Fibroblast of skin of left biceps (primary cell): ENCODE measurements at regions not wholly inside any gene's neighbourhood (a gene's known extent, or its start where the extent isn't known, plus 50 kb on each side); places are given as distances from the start of the nearest gene placed in this dataset.
"Not testable (repeated sequence)": the region's sequence is repeated elsewhere in the genome, so short reads cannot be mapped to it uniquely, and the experiment has no call there.

Experiments
- DNase-seq, 2 experiments: peaks; one replicate each; pipeline ENCODE4 v3.0.0-alpha.2; 2013; ENCODE audit warnings: low read depth in 2 of 2

GRCh38 chr16:29160171-29160570, 175.3 kb downstream of the LAT start:
- not testable (repeated sequence) for DNase-seq

- DNase-seq, result not testable (repeated sequence)
Measured at GRCh38 chr16:29159603-29160002, 174.8 kb downstream of the LAT start.

GRCh38 chr16:29158785-29159184, 173.9 kb downstream of the LAT start:
- no peak for DNase-seq

GRCh38 chr16:29158031-29158784, 173.4 kb downstream of the LAT start:
- not testable (repeated sequence) for DNase-seq

- DNase-seq, result peak; percentile 75 to 76
Measured at GRCh38 chr16:29157051-29157923, 172.4 kb downstream of the LAT start.

GRCh38 chr16:29156511-29156910, 171.7 kb downstream of the LAT start:
- DNase-seq, result no peak

GRCh38 chr16:29155866-29156200, 171.0 kb downstream of the LAT start:
- DNase-seq, result not testable (repeated sequence)

- not testable (repeated sequence) for DNase-seq
Measured at GRCh38 chr16:29155131-29155865, 170.4 kb downstream of the LAT start.

- DNase-seq, result no peak
Measured at GRCh38 chr16:29154676-29155121, 169.8 kb downstream of the LAT start.

GRCh38 chr16:29154088-29154487, 169.2 kb downstream of the LAT start:
- DNase-seq, result no peak

GRCh38 chr16:29153307-29153706, 168.5 kb downstream of the LAT start:
- not testable (repeated sequence) for DNase-seq

GRCh38 chr16:29152544-29153031, 167.7 kb downstream of the LAT start:
- DNase-seq, result not testable (repeated sequence)

- no peak for DNase-seq
Measured at GRCh38 chr16:29151317-29151716, 166.5 kb downstream of the LAT start.

- DNase-seq, result not testable (repeated sequence)
Measured at GRCh38 chr16:29149912-29150311, 165.1 kb downstream of the LAT start.

- DNase-seq, result no peak
Measured at GRCh38 chr16:29148867-29149272, 164.0 kb downstream of the LAT start.

GRCh38 chr16:29148131-29148691, 163.4 kb downstream of the LAT start:
- no peak for DNase-seq

- DNase-seq, result not testable (repeated sequence)
Measured at GRCh38 chr16:29147710-29148109, 162.9 kb downstream of the LAT start.

GRCh38 chr16:29146808-29147643, 162.2 kb downstream of the LAT start:
- not testable (repeated sequence) for DNase-seq

GRCh38 chr16:29146266-29146665, 161.4 kb downstream of the LAT start:
- DNase-seq, result no peak

GRCh38 chr16:29145486-29146225, 160.8 kb downstream of the LAT start:
- DNase-seq, result not testable (repeated sequence)
